WTC11 (cell line): ENCODE measurements at regions not wholly inside any gene's neighbourhood (a gene's known extent, or its start where the extent isn't known, plus 50 kb on each side); places are given as distances from the start of the nearest gene placed in this dataset.

Experiments
- ATAC-seq: fragments of 200-7000 bp; cut with Tn5 transposase; 2 replicates; pipeline ENCODE4 v1.10.0; 2021; ENCODE audit warnings: mild to moderate bottlenecking, moderate library complexity
- CTCF ChIA-PET: fragments of 300-600 bp; sonication (Branson Sonifier 250); formaldehyde crosslinking; loops from one replicate; lab custom pipeline; 2021; ENCODE audit warnings: antibody characterized with exemption; lab: Charles Lee
- POLR2A ChIA-PET: fragments of 350-600 bp; sonication (Branson Sonifier 250); formaldehyde crosslinking; loops from one replicate; lab custom pipeline; 2021; ENCODE audit warnings: antibody characterized with exemption; lab: Charles Lee
- DNase-seq: peaks from one replicate; pipeline ENCODE4 v3.0.0; 2021; ENCODE audit warnings: low spot score
- H3K27ac Mint-ChIP-seq: 2 replicates; pipeline ENCODE4 v1.8.0; 2021; ENCODE audit warnings: mixed read lengths
- H3K27me3 Mint-ChIP-seq: 2 replicates; pipeline ENCODE4 v1.8.0; 2021; ENCODE audit warnings: low read depth, mild to moderate bottlenecking, moderate library complexity, mixed read lengths
- H3K36me3 Mint-ChIP-seq: 2 replicates; pipeline ENCODE4 v1.8.0; 2021; ENCODE audit warnings: mixed read lengths
- H3K4me1 Mint-ChIP-seq: 2 replicates; pipeline ENCODE4 v1.8.0; 2022; ENCODE audit warnings: mixed read lengths
- H3K4me3 Mint-ChIP-seq: 2 replicates; pipeline ENCODE4 v1.8.0; 2021; ENCODE audit warnings: mild to moderate bottlenecking, moderate library complexity, mixed read lengths
- H3K9me3 Mint-ChIP-seq: 2 replicates; pipeline ENCODE4 v1.8.0; 2021; ENCODE audit warnings: mixed read lengths
- E2F4 ChIP-seq: sonication (generic); formaldehyde crosslinking; IDR thresholded peaks from 2 replicates; pipeline ENCODE4 v1.8.1; 2022; ENCODE audit warnings: low read depth, mild to moderate bottlenecking, moderate library complexity, missing genetic modification reagents, borderline replicate concordance
- FOXK1 ChIP-seq: sonication (generic); formaldehyde crosslinking; IDR thresholded peaks from 2 replicates; pipeline ENCODE4 v1.8.0; 2022; ENCODE audit warnings: mild to moderate bottlenecking, moderate library complexity, missing genetic modification reagents
- FOXP1 ChIP-seq: sonication (generic); formaldehyde crosslinking; IDR thresholded peaks from 2 replicates; pipeline ENCODE4 v1.8.0; 2022; ENCODE audit warnings: missing genetic modification reagents, mild to moderate bottlenecking, moderate library complexity, borderline replicate concordance
- HMGA2 ChIP-seq: fragments of 250-450 bp; sonication (Bioruptor Pico); IDR thresholded peaks from 2 replicates; pipeline ENCODE4 v1.4.0; 2021; ENCODE audit warnings: mild to moderate bottlenecking, moderate library complexity
- KAT7 ChIP-seq: sonication (generic); formaldehyde crosslinking; IDR thresholded peaks from 2 replicates; pipeline ENCODE4 v1.8.1; 2023; ENCODE audit warnings: missing genetic modification reagents, mild to moderate bottlenecking, borderline replicate concordance
- NFATC4 ChIP-seq: fragments of 250-450 bp; sonication (Bioruptor Pico); IDR thresholded peaks from 2 replicates; pipeline ENCODE4 v1.9.0; 2021; ENCODE audit warnings: mild to moderate bottlenecking
- NFE2L1 ChIP-seq: sonication (generic); formaldehyde crosslinking; IDR thresholded peaks from 2 replicates; pipeline ENCODE4 v1.8.1; 2023; ENCODE audit warnings: missing genetic modification reagents
- PRRX2 ChIP-seq: fragments of 250-450 bp; sonication (Bioruptor Pico); IDR thresholded peaks from 2 replicates; pipeline ENCODE4 v1.8.0; 2021; ENCODE audit warnings: mild to moderate bottlenecking
- ZNF121 ChIP-seq: sonication (generic); formaldehyde crosslinking; IDR thresholded peaks from 2 replicates; pipeline ENCODE4 v1.8.0; 2023; ENCODE audit warnings: missing genetic modification reagents
- ZNF263 ChIP-seq: sonication (generic); formaldehyde crosslinking; IDR thresholded peaks from 2 replicates; pipeline ENCODE4 v1.8.1; 2022; ENCODE audit warnings: low read depth, mild to moderate bottlenecking, moderate library complexity, missing genetic modification reagents
- ZNF532 ChIP-seq: fragments of 250-450 bp; sonication (Bioruptor Pico); IDR thresholded peaks from 2 replicates; pipeline ENCODE4 v1.9.0; 2021; ENCODE audit warnings: mild to moderate bottlenecking, borderline replicate concordance
- TF ChIP-seq, protein P1 (sequence below): sonication (generic); formaldehyde crosslinking; IDR thresholded peaks from 2 replicates; pipeline ENCODE4 v1.8.0; 2022; ENCODE audit warnings: mild to moderate bottlenecking, missing genetic modification reagents
- TF ChIP-seq, protein P2 (sequence below): sonication (generic); formaldehyde crosslinking; IDR thresholded peaks from 2 replicates; pipeline ENCODE4 v1.8.0; 2023; ENCODE audit warnings: missing genetic modification reagents
- TF ChIP-seq, protein P3 (sequence below): fragments of 200-600 bp; IDR thresholded peaks from 2 replicates; pipeline ENCODE4 v1.8.0; 2022; ENCODE audit warnings: antibody characterized with exemption
- TF ChIP-seq, protein P4 (sequence below): sonication (generic); formaldehyde crosslinking; IDR thresholded peaks from 2 replicates; pipeline ENCODE4 v1.8.1; 2023; ENCODE audit warnings: mild to moderate bottlenecking, missing genetic modification reagents, moderate library complexity
- TF ChIP-seq, protein P5 (sequence below): sonication (generic); formaldehyde crosslinking; IDR thresholded peaks from 2 replicates; pipeline ENCODE4 v1.8.0; 2022; ENCODE audit warnings: mild to moderate bottlenecking, missing genetic modification reagents
- TF ChIP-seq, protein P6 (sequence below): sonication (generic); formaldehyde crosslinking; IDR thresholded peaks from 2 replicates; pipeline ENCODE4 v1.8.0; 2022; ENCODE audit warnings: mild to moderate bottlenecking, missing genetic modification reagents

DNA sequence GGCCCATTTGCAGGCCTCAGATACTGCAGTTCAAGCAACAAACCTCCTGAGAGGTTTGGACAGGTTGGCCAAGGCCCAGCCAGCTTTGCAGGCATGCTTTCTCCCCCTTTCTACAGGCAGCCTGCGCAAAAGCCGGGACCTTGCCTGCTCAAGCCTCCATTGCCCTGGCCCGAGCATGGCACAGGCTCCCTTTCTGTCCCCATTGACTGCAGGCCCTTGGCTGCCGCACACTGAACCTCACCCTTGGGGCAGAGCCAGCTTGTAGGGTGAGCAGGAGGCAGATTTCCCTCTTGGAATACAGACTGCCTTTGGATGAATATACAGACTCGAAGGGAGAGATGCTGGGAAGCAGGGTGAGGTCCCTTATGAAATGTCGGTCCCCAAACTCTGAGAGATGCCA lies 461.7 kb upstream of the PROK2 start:
- peaks cover 4% of the 10 kb centered on the region; the same call in 1 of the 2 replicates for H3K4me1 Mint-ChIP-seq
- H3K9me3 Mint-ChIP-seq = peaks cover 6% of the 10 kb centered on the region
- no peaks in the 10 kb centered on the region for H3K27me3 Mint-ChIP-seq
- no peak overlapping the region for H3K4me3 Mint-ChIP-seq
- ChIA-PET CTCF (no interaction called here), POLR2A (no interaction called here)
- TF ChIP-seq, protein P1, sequence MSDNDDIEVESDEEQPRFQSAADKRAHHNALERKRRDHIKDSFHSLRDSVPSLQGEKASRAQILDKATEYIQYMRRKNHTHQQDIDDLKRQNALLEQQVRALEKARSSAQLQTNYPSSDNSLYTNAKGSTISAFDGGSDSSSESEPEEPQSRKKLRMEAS = no peak
- no peak for TF ChIP-seq NFATC4 (CRISPR knock-in tag)
- no peak overlapping the region for H3K27ac Mint-ChIP-seq
- ATAC-seq (no peak), DNase-seq (no peak)
- H3K36me3 Mint-ChIP-seq = 0 out of 2 replicates have a peak, but pooled peaks cover under 1% of the 10 kb centered on the region

- no peak overlapping the region for H3K27ac Mint-ChIP-seq
- POLR2A ChIA-PET = no interaction called here
- CTCF ChIA-PET = no interaction called here
- peaks cover 4% of the 10 kb centered on the region; the same call in 1 of the 2 replicates for H3K4me1 Mint-ChIP-seq
- H3K9me3 Mint-ChIP-seq = peaks cover 4% of the 10 kb centered on the region
- TF ChIP-seq, protein P1 = no peak
- TF ChIP-seq ZNF532 (CRISPR knock-in tag) (no peak), FOXP1 (CRISPR knock-in tag) (no peak), FOXK1 (CRISPR knock-in tag) (no peak), KAT7 (CRISPR knock-in tag) (no peak), ZNF121 (CRISPR knock-in tag) (no peak), ZNF263 (CRISPR knock-in tag) (no peak), PRRX2 (CRISPR knock-in tag) (no peak), HMGA2 (CRISPR knock-in tag) (no peak), E2F4 (CRISPR knock-in tag) (no peak), NFE2L1 (no peak)
- TF ChIP-seq, protein P2, sequence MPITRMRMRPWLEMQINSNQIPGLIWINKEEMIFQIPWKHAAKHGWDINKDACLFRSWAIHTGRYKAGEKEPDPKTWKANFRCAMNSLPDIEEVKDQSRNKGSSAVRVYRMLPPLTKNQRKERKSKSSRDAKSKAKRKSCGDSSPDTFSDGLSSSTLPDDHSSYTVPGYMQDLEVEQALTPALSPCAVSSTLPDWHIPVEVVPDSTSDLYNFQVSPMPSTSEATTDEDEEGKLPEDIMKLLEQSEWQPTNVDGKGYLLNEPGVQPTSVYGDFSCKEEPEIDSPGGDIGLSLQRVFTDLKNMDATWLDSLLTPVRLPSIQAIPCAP (CRISPR knock-in tag) = no peak
- TF ChIP-seq, protein P3, sequence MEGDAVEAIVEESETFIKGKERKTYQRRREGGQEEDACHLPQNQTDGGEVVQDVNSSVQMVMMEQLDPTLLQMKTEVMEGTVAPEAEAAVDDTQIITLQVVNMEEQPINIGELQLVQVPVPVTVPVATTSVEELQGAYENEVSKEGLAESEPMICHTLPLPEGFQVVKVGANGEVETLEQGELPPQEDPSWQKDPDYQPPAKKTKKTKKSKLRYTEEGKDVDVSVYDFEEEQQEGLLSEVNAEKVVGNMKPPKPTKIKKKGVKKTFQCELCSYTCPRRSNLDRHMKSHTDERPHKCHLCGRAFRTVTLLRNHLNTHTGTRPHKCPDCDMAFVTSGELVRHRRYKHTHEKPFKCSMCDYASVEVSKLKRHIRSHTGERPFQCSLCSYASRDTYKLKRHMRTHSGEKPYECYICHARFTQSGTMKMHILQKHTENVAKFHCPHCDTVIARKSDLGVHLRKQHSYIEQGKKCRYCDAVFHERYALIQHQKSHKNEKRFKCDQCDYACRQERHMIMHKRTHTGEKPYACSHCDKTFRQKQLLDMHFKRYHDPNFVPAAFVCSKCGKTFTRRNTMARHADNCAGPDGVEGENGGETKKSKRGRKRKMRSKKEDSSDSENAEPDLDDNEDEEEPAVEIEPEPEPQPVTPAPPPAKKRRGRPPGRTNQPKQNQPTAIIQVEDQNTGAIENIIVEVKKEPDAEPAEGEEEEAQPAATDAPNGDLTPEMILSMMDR = no peak
- TF ChIP-seq, protein P4, sequence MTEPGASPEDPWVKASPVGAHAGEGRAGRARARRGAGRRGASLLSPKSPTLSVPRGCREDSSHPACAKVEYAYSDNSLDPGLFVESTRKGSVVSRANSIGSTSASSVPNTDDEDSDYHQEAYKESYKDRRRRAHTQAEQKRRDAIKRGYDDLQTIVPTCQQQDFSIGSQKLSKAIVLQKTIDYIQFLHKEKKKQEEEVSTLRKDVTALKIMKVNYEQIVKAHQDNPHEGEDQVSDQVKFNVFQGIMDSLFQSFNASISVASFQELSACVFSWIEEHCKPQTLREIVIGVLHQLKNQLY (CRISPR knock-in tag) = no peak
- TF ChIP-seq, protein P5, sequence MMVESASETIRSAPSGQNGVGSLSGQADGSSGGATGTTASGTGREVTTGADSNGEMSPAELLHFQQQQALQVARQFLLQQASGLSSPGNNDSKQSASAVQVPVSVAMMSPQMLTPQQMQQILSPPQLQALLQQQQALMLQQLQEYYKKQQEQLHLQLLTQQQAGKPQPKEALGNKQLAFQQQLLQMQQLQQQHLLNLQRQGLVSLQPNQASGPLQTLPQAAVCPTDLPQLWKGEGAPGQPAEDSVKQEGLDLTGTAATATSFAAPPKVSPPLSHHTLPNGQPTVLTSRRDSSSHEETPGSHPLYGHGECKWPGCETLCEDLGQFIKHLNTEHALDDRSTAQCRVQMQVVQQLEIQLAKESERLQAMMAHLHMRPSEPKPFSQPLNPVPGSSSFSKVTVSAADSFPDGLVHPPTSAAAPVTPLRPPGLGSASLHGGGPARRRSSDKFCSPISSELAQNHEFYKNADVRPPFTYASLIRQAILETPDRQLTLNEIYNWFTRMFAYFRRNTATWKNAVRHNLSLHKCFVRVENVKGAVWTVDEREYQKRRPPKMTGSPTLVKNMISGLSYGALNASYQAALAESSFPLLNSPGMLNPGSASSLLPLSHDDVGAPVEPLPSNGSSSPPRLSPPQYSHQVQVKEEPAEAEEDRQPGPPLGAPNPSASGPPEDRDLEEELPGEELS (CRISPR knock-in tag) = no peak
- TF ChIP-seq, protein P6, sequence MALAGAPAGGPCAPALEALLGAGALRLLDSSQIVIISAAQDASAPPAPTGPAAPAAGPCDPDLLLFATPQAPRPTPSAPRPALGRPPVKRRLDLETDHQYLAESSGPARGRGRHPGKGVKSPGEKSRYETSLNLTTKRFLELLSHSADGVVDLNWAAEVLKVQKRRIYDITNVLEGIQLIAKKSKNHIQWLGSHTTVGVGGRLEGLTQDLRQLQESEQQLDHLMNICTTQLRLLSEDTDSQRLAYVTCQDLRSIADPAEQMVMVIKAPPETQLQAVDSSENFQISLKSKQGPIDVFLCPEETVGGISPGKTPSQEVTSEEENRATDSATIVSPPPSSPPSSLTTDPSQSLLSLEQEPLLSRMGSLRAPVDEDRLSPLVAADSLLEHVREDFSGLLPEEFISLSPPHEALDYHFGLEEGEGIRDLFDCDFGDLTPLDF (CRISPR knock-in tag) = no peak
- TF ChIP-seq, all 79 proteins: peak for 0
- H3K4me3 Mint-ChIP-seq = no peak overlapping the region
- H3K27me3 Mint-ChIP-seq = no peaks in the 10 kb centered on the region
- ATAC-seq (no peak), DNase-seq (no peak)
- no peaks in the 10 kb centered on the region for H3K36me3 Mint-ChIP-seq
Observed at GRCh38 chr3:72245183-72245811, 460.3 kb upstream of the PROK2 start.
